ENCODE measurements at regions not wholly inside any gene's neighbourhood (a gene's known extent, or its start where the extent isn't known, plus 50 kb on each side); places are given as distances from the start of the nearest gene placed in this dataset.

DNA sequence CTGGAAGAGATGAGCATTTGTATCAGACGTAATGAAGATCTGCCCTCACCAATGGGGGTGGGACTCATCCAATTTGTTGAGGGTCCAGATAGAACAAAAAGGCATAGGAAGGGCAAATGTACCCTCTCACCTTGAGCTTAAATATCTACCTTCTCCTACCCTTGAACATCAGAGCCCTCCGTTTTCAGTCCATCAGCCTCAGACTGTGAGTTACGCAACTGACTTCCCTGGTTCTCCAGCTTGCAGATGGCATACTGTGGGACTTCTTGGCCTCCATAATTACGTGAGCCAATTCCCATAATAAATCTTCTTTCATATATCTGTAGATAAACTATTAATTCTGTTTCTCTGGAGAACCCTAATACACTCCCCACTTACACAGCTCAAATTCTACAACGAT, 56.5 kb upstream of the GUCY1A1 start:
- no peak for DNase-seq
- Histone ChIP-seq H3K4me3 (ENCODE audit: low read depth, low read length) (no peak overlapping the region), H3K27ac (no peak overlapping the region), H3K36me3 (replicated peaks) (no peaks in the 10 kb centered on the region), H3K27me3 (replicated peaks) (no peaks in the 10 kb centered on the region)
- in situ Hi-C loops (cut with HindIII; ENCODE audit: low pct_ligation_motif_present, low sequenced_read_pairs): no loop called here
- TF ChIP-seq, protein P1, sequence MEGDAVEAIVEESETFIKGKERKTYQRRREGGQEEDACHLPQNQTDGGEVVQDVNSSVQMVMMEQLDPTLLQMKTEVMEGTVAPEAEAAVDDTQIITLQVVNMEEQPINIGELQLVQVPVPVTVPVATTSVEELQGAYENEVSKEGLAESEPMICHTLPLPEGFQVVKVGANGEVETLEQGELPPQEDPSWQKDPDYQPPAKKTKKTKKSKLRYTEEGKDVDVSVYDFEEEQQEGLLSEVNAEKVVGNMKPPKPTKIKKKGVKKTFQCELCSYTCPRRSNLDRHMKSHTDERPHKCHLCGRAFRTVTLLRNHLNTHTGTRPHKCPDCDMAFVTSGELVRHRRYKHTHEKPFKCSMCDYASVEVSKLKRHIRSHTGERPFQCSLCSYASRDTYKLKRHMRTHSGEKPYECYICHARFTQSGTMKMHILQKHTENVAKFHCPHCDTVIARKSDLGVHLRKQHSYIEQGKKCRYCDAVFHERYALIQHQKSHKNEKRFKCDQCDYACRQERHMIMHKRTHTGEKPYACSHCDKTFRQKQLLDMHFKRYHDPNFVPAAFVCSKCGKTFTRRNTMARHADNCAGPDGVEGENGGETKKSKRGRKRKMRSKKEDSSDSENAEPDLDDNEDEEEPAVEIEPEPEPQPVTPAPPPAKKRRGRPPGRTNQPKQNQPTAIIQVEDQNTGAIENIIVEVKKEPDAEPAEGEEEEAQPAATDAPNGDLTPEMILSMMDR (IDR thresholded peaks at IDR 0.05; ENCODE audit: low read depth, low read length, missing control alignments): no peak

DNA sequence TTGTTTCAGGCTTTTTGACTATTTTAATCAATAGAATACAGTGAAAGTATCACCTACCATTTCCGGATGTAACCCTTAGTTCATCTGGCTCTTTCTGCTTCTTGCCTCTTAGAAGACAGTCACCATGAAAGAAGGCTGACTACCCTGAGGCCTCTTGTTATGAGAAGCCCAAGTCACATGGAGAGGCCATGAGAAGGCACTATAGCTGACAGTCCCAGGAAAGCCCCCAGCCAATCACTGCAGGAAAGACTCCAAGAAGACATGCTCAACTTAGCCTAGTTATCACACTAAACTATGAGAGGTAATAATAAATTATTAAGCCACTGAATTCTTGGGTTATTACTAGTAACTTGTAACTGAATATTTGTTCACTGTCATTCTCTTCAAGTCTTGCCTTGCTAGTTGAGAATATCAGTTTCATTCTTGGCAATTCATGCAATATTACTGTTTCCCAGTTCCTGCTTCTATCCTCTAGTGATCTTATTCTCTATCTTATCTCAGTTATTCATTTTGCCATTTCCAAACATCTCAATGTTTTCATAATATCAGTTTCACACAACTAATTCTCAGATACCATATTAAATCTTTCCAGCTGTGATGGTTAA, 57.1 kb upstream of the GUCY1A1 start:
- TF ChIP-seq, protein P1 (IDR thresholded peaks at IDR 0.05; ENCODE audit: low read depth, low read length, missing control alignments): no peak
- DNase-seq: peak; percentile 14

DNA sequence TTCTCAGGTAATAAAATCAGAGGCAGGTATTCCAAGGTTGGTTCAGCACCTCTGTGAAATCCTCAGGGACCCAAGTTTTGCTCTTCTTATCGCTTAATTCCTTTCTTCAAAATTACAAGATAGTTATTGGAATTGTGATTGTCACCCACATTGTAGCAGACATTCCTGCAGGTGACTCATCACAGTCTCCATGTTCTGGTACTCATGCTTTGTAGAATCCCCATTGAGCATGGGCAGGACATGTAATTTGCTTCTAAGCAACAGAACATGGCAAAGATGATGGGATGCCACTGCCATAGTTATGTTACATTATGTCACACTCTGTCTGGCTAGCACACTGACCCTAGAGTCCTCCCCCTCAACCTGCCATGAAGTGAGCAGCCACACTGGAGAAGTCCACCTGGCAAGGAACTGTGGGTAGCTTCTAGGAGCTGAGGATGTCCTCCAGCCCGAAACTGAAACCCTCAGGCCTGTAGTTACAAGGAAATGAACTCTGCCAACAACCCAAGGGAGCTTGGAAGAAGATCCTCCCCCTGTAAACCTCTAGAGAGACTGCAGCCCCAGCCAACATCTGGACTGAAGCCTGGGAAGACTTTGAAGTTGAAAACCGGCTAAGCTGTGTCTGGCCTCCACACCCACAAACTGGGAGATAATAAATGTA, 58.3 kb upstream of the GUCY1A1 start:
- Histone ChIP-seq H3K27ac (no peak overlapping the region), H3K36me3 (replicated peaks) (no peaks in the 10 kb centered on the region), H3K4me3 (ENCODE audit: low read depth, low read length) (no peak overlapping the region), H3K27me3 (replicated peaks) (no peaks in the 10 kb centered on the region)
- TF ChIP-seq, protein P1 (IDR thresholded peaks at IDR 0.05; ENCODE audit: low read depth, low read length, missing control alignments): no peak
- peak; percentile 18 for DNase-seq
- in situ Hi-C loops (cut with HindIII; ENCODE audit: low pct_ligation_motif_present, low sequenced_read_pairs): no loop called here

More for the DNA sequence above, 57.1 kb upstream of the GUCY1A1 start:
- Histone ChIP-seq H3K36me3 (replicated peaks) (no peaks in the 10 kb centered on the region), H3K27ac (no peak overlapping the region), H3K4me3 (ENCODE audit: low read depth, low read length) (no peak overlapping the region), H3K27me3 (replicated peaks) (no peaks in the 10 kb centered on the region)
- in situ Hi-C loops (cut with HindIII; ENCODE audit: low pct_ligation_motif_present, low sequenced_read_pairs): no loop called here

DNA sequence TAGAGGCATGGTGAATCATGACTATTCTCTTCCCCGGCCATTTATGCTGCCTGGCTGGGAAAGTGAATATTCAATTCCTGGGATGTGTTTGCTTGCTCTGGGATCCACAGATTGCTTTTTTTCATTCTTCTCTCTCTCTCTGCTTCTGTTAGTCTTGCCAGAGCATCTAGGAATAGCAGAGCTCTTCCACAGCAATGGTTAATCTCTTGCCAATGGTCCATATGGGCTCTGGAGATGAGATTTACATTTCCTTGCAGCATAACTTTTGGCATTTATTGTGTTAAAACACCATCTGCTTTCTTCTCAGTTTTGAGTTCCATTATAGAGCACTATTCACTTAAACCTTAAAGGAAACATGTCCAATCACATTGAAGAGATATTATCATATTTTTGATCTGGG, 59.2 kb upstream of the GUCY1A1 start:
- TF ChIP-seq, protein P1 (IDR thresholded peaks at IDR 0.05; ENCODE audit: low read depth, low read length, missing control alignments): no peak

DNA sequence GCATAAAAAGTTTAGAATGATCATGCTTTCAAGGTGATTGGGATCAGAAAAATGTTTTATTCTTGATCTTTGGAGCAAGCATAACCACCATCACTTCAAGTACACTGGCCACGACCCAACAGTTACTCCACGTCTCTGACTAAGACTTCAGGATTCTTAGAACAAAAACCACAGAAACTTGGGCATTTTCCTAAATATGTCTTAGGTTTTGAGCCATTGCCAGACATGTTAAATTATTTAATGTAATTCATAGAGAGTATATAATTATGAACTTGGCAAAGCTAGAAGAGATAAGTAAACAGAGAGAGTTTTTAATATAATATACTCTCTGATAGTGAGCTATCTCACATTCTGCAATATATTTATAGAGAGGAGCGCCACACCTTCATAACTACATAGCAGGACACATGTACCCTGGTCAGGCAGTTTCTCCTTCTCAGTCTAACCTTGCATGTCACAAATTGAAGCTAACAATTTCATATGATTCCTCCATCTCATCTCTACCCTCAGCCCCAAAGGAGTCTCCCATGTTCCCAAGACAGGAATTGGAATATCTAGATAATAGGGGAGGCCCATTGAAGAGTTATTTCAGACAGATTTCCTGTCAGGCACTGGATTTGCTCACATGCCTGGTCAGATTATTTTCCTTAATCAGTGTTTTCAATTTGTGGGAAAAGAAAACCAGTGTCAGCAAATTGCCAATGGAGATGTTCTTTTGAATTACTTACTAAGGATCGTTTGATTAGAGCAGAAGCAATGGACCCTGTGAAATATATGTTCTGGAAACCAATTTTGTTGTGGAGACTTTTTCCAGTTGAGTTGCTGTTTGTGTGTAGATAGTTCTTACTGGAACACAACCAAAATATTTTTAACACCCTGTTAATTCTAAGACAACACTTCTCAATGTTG, 61.7 kb upstream of the GUCY1A1 start:
- Histone ChIP-seq H3K36me3 (replicated peaks) (no peaks in the 10 kb centered on the region), H3K27me3 (replicated peaks) (no peaks in the 10 kb centered on the region), H3K27ac (no peak overlapping the region), H3K4me3 (ENCODE audit: low read depth, low read length) (no peak overlapping the region)
- in situ Hi-C loops (cut with HindIII; ENCODE audit: low pct_ligation_motif_present, low sequenced_read_pairs): no loop called here
- DNase-seq: peak; percentile 64
- TF ChIP-seq, protein P1 (IDR thresholded peaks at IDR 0.05; ENCODE audit: low read depth, low read length, missing control alignments): no peak

More for the DNA sequence above, 59.2 kb upstream of the GUCY1A1 start:
- no peaks in the 10 kb centered on the region for H3K27me3 ChIP-seq (replicated peaks)
- H3K36me3 ChIP-seq (replicated peaks): no peaks in the 10 kb centered on the region
- H3K4me3 ChIP-seq (ENCODE audit: low read depth, low read length): no peak overlapping the region
- H3K27ac ChIP-seq: no peak overlapping the region
- DNase-seq: no peak
- in situ Hi-C loops (cut with HindIII; ENCODE audit: low pct_ligation_motif_present, low sequenced_read_pairs): no loop called here
